OCI-M2 (cell line): ENCODE measurements at regions not wholly inside any gene's neighbourhood (a gene's known extent, or its start where the extent isn't known, plus 50 kb on each side); places are given as distances from the start of the nearest gene placed in this dataset.

Experiments used
- DNase-seq: peaks from one replicate; lab custom pipeline; 2025; ENCODE audit not compliant: unreplicated experiment; lab: John Stamatoyannopoulos, UW

DNA sequence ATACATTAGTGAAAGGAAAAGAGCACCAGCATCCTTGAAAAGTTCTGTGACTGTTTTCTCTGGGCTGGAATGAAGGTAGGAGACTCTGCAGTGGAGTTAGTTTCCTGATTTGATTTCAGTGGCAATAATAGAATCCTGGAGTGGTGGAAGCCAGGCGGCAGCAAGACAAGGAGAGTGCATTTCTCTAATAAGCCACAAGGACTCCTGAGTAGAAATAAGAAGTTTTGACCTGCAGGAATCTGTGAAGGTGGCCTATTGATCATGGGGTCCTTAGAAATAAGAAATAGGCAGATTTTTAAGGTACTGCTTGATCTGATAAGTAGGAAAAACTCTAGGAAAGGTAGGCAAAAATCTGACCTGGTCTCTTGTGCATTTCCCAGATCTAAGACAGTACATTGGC lies 68.4 kb upstream of the ELOVL5 start:
- DNase-seq = no peak

DNA sequence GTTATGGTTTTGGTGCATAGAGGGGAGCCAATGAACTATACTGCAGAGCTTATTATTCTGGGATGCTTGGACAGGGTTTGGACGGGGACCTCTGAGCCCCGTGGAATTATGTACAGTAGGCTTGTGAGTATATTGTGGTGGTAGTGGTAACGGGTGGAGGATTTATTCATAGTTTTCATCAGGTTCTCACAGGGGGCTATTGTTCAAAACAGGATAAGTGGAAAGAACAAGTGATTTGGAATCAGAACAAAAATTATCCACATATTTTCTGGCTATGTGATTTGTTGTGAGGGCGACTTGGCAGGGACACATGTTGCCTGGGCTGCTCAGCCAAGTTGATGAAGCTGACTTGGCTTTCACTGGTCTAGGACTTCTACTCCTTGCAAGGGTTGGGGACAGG lies 64.6 kb upstream of the ELOVL5 start:
- DNase-seq = no peak

DNA sequence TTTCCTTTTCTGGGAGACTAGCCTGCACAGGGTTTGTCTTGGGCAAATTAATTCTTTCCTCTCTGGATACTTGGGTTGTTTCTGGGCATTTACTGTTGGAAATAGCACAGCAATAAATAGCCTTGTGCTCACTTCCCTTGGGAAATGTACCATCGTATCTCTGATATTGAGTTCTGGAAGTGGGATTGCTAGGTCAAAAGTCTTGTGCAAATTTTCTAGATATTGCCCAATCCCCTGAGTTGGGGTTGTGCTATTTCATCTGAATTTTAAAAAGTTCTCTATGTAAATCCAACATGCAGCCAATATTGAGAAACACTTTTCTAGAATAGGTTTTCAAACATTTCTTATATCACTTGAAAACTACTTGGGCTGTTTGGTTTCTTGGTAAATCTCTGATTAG lies 64.0 kb upstream of the ELOVL5 start:
- no peak for DNase-seq

DNA sequence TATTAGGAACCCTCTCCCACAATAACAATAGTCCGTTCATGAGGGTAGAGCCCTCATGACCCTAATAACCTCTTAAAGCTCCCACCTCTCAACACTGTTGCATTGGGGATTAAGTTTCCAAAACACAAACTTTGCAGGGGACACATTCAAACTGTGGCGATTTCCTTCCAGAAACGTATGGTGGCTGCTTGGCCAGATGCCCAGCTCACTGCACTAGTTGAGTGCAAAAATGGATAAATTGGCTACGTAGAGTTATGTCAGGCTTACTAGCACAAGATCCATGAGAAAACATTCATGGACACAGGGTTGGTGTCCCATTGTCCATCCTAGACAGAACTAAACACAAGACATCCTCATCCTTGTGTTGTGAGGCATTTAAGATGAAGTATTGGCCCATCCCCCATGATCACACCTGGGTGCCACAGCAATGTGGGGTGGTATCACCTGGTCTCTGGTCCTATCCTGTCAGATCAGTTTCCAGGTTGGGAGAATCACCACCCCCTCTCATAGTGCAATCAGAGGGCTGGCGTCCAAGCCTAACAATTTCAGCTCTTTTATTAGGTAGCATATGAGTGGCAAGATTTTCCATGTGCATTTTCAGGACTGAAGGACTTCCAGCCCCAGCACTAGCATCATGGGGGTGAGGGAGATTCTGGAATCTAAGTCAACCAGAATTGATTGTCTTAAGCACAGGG lies 63.4 kb upstream of the ELOVL5 start:
- no peak for DNase-seq

DNA sequence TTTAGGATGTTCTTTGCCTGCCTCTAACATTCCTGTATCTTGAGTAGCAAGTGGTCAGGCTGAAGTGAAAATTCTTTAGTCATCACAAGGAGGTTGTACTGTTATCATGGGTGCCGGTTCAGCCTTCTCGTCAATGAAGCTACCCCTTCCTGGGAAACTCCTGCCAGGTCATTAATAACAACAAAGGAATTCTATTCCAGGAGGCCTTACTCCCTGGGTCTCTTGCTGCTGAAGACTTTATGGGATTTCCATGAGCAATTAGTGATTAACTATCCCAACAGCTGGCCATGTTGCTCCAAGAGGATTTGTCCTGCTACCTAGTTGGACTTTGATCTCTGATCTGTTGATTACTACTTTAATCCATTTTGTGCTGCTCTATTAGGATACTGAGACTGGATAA lies 62.7 kb upstream of the ELOVL5 start:
- DNase-seq = no peak

DNA sequence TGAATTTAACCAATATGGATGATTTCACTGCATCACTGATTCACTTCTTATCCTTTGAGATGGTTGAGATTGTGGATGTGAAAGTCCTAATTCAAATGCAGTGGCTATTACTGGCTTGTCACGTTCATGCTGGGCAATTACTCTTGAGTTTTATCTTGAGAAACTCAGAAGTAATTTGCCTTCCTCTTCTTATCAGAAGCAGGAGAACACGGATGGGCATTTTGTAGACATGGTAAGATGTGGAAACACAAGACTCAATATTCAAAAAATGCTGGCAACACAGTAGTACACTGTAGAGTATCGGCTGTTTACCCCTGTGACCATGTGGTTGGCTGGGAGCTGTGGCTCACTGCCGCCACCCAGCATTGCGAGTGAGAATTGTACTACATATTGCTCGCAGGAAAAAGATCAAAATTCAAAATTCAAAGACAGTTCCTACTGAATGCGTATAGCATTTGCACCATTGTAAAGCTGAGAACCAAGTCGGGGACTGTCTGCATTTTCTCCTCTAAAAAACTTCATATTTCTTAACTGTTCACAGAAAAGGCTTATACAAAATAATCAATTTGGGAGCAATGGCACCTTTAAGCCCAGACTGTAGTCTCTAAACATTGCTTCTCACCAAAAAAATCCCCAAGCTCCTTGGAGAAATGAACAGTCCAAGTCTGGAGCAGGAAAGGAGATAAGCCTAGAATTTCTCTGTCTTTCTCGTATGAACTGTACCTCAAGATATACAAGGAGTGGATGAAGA lies 61.9 kb upstream of the ELOVL5 start:
- no peak for DNase-seq

DNA sequence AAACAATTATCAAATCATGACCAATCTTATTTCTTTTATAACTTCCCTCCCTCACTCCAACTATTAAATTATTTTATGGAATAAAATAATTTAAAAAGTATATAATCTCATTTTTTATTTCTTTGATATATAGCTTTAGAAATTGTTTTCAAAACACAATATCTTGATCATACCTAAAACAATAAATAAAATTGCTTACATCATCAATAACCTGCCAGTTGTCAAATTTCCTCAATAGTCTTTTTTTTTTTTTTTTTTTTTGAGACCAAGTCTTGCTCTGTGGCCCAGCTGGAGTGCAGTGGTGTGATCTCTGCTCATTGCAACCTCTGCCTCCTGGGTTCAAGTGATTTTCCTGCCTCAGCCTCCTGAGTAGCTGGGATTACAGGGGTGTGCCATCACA lies 60.1 kb upstream of the ELOVL5 start:
- DNase-seq = no peak

DNA sequence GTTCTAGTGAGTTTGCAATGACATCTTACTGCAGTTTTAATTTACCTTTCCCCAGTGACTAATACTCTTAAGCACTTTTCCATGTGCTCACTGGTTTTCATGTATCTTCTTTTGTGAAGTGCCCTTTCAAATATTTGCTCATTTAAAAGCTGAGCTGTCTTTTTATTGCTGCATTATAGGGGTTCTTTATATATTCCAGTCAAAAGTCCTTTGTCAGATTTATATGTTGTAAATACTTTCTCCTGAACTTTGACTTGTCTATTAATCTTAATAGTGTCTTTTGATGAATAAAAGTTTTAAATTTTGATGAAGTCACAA lies 50.2 kb upstream of the ELOVL5 start:
- DNase-seq = no peak

DNA sequence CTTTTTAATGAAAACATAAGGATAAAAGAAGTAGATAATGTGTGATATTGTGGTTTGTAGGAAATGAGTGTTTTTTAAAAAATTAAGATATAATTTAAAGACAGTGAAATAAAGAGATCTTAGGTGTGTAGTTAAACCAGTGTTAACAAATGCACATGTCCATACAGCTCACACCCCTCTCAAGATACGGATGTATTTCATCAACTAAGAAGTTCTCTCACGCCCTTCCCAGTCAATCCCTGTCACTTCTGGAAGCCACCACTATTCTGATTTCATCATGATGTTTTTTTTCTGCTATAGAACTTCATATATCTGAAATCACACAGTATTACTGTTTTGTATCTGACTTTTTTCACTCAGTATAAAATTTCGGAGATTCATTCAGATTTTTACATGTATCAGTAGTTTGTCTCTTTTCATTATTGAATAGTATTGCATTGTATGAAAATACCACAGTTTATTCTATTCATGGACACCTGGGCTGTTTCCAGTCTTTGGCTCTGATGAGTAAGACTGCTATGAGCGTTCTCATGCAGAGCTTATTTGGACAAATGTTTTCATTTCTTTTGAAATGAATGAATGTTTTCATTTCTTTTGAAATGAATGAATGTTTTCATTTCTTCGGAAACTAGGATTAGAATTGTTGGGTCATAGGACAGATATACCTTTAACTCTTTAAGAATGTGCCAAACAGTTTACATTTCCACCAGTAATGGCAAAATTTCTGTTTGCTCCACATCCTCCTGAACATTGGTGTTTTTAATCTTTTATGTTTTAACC lies 49.7 kb upstream of the ELOVL5 start:
- DNase-seq = no peak
